ENCODE measurements at regions not wholly inside any gene's neighbourhood (a gene's known extent, or its start where the extent isn't known, plus 50 kb on each side); places are given as distances from the start of the nearest gene placed in this dataset.
"Not testable (repeated sequence)": the region's sequence is repeated elsewhere in the genome, so short reads cannot be mapped to it uniquely, and the experiment has no call there.

DNA sequence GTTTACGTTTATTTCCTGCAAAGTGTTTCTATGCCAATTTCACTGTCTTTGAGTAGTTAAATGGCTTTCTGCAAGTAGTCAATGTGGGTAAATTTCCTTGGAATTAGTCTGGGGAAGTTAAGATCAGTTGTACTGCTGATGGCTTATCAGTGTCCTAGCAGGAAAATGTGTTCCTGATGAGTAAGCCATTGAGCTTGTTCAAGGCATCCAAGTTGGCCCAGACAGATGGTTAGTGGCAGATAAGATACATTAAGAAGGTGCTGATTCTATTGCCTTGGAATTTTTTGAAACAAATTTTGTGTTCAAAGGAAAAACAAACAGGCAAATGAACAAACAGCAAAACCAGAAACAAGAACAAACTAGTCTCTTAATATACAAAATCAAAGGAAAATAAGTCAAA lies 258.4 kb downstream of the MAP2K6 start:
- no peak for DNase-seq

GRCh38 chr17:69677130-69677529 lies 262.6 kb downstream of the MAP2K6 start:
- DNase-seq, result no peak

GRCh38 chr17:69678206-69678605 lies 263.7 kb downstream of the MAP2K6 start:
- DNase-seq, result no peak

DNA sequence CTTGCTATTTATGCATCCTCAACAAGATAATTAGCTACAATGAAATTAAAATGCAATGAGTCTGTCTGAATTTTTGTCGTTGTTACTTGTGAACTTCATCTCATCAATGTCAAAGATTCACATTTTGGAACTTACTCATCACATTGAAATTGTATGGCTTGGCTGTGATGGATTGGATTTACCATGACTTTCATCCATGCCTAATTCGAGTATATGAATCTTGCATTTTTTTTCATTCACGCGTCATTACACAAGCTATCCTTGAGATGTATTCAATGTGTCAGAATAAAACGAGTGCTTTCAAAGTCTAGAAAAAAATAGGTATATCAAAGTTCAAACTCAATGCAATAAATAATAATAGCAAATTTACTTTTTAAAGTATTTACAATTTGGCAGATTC lies 265.3 kb downstream of the MAP2K6 start:
- no peak for DNase-seq

- DNase-seq, result no peak
These were observed 269.8 kb downstream of the MAP2K6 start for GRCh38 chr17:69684251-69684650.

DNA sequence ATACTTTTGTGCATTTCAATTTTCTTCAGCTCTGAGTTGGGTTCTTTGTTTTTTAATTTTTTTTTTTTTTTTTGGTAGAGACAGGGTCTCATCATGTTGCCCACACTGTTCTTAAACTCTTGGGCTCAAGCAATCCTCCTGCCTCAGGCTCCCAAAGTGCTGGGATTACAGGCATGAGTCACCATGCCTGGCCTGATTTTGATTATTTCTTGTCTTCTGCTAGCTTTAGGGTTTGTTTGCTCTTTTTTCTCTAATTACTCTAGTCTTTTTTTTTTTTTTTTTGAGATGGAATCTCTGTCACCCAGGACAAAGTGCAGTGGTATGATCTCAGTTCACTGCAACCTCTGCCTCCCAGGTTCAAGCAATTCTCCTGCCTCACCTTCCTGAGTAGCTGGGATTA lies 270.7 kb downstream of the MAP2K6 start:
- not testable (repeated sequence) for DNase-seq

- no peak for DNase-seq
These were observed 276.0 kb downstream of the MAP2K6 start for GRCh38 chr17:69690531-69690930.

- DNase-seq, result no peak
These were observed 277.7 kb downstream of the MAP2K6 start for GRCh38 chr17:69692171-69692570.

DNA sequence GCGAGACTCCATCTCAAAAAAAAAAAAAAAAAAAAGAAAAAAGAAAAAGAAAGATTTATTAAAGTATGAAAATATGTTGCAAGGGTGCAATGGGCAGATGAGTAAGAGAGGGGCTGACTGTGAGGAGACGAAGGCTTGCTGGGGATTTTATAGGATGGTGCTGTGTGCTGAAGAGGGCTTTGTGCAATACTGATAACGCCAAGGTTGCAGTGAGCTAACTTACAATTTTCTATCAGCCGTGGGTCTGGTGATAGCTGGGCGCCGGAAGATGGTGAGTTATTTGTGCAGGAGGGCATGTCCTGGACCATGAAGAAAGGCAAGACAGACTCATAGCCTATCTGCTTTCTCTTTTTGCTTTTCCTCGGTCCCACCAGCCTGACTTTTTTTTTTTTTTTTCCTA lies 281.1 kb downstream of the MAP2K6 start:
- no peak for DNase-seq

GRCh38 chr17:69696650-69697049 lies 282.2 kb downstream of the MAP2K6 start:
- no peak for DNase-seq

- DNase-seq, result not testable (repeated sequence)
These were observed 283.9 kb downstream of the MAP2K6 start for GRCh38 chr17:69698352-69698751.

DNA sequence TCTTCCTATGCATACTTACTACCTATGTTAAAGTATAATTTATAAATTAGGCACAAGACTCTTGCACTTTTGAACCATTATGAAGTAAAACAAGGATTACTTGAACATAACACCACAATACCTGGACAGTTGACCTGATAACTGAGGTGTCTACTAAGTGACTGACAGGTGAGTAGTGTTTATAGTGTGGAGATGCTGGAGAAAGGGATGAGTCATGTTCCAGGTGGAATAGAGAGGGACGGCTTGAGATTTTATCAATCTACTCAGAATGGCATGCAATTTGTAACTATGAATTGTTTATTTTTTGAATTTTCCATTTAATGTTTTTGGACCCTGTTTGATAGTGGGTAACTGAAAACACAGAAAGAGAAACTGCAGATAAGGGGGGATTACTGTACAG lies 287.6 kb downstream of the MAP2K6 start:
- no peak for DNase-seq

- DNase-seq, result no peak
These were observed 289.3 kb downstream of the MAP2K6 start for GRCh38 chr17:69703751-69704150.

GRCh38 chr17:69704935-69705334 lies 290.4 kb downstream of the MAP2K6 start:
- DNase-seq, result peak in 2 of 4 experiments; percentile 34 to 54

- DNase-seq, result no peak
These were observed 291.6 kb downstream of the MAP2K6 start for GRCh38 chr17:69706127-69706526.

GRCh38 chr17:69709441-69709840 lies 294.9 kb downstream of the MAP2K6 start:
- no peak for DNase-seq

DNA sequence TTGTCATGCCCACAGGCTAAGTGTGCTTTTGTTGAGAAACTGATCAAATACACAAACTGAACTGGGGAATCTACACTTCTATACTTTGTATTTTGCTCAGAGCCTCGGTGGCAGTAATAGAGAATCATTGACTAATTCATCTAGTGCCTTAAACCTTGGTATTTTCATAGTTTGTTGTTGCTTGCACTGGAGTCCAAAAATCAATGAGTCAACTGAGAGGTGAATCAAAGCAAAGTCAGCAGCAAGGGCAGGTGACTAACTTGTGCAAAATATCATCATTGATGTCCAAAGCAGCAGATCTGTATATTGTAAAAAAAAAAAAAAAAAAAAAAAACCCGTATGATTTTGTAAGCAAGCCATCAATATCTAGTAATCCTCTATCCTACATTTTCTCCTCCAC lies 296.4 kb downstream of the MAP2K6 start:
- DNase-seq, result no peak

DNA sequence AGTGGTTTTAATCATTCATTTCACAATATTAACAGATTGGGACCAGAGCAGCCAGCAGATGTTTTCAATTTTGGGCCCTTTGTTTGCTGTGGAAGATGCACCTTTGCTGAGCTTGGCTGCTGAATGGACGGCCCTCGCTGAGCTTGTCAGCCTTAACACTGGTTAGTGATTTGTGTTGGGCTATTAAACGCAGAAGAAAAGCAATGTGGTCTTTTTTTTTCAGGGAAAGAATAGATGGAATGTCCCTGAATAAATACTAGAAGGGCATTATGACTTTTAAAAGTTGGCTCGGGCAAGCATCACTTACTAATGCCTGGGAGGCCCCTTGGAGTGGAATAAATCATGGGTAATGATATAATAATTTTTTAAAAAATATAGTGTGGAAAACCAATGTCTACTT lies 297.0 kb downstream of the MAP2K6 start:
- no peak for DNase-seq

GRCh38 chr17:69712801-69713311 lies 298.4 kb downstream of the MAP2K6 start:
- no peak for DNase-seq

DNA sequence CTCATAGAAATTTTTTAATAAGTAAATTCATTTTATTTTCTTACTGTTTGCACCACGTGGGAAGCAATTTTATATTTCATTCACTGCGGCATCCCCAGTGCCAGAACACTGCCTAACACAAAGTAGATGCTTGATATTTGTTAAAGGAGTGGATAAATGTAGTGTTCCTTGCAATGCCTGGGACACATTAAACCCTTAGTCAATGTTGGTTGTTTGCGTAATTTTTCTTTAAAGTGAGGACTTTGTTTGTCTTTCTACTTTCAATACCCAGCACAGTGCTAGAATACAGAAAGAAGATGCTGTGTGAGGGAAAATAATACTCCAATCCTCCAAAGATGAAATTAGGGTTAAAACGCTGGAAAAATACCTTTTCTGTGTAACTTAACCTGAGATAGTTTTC lies 299.3 kb downstream of the MAP2K6 start:
- DNase-seq, result no peak

DNA sequence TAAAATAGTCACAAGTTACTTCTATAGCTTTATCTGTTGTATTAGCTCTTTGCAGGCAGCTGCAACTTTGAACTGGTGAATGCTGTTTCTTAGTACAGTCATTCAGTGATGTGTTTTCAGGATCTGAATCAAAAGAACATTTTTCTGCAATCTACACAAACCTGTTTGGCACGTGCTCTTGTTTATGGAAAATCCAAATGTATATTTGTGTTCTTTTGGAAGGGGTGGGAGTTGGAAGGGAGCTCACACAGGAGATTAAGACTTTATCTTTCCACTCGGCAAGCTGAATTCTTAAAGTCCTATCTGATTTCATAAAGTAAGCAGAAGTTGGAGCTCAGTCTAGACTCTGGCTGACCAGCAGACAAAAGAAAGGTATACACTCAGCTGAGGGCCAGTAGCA lies 300.2 kb downstream of the MAP2K6 start:
- DNase-seq, result no peak

- no peak for DNase-seq
These were observed 301.2 kb downstream of the MAP2K6 start for GRCh38 chr17:69715656-69716055.

DNA sequence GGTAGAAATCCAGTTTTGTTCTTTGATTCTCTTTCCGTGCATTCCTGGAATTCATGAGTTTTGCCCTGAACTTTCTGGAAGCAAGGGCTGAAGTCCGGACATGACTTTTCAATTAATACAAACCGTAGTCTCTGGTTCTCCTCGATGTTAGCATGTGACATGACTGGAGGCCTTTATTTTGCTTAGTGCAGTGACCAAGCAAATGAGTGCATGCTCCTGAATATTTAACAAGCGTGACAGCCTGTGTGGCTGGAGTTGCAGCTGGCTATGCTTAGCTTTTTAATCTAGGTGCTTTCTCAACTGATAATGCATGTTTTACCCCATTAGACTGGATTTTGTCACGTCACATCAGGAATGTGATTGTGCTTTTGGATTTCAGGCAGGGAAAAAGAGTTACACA lies 302.1 kb downstream of the MAP2K6 start:
- no peak for DNase-seq

DNA sequence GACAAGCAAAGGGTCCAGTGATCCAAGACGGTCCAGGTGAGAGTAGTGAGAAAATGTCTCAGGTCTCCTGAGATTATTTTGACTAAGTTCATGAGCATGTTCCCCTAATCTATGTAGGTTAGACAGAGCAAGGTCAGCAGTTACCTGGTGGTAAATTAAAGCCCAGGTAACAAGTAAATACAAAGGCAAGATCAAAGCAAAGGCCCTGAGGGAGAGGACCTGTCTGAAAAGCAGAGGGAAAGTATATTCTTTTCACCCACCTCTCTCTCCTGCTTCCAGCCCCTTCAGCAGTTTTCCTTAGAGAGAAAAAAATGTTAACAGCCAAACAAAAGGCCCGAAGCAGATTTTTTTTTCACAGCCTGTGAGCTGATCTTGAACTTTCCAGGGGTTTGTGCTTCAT lies 302.7 kb downstream of the MAP2K6 start:
- no peak for DNase-seq

DNA sequence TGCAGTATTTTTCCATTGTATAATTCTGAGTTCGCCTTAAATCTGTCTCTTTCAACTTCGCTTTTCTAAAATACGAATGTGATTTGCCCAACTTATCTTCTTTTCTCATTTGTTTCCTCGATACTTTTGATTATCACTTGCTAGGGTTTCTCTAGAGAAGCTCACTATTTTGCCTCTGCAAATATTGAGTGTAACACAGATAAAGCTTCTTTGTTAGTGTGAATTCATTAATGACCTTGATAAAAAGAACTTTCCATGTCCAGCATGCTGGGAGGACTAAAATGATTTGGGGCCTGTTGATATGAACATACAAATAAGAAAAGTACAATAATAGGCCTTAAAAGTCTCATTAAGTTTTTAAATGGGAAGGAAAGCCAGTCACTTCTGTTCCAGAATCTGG lies 303.3 kb downstream of the MAP2K6 start:
- DNase-seq, result no peak

Measured in suppressor macrophage (primary cell).